Testis (tissue), 2 donors: ENCODE measurements at regions not wholly inside any gene's neighbourhood (a gene's known extent, or its start where the extent isn't known, plus 50 kb on each side); places are given as distances from the start of the nearest gene placed in this dataset.

Source experiments
- CTCF ChIP-seq, 3 experiments: fragments of 450-650 bp in 2 of 3; fragments of 200-600 bp in 1 of 3; sonication (generic) in 1 of 3; IDR thresholded peaks; one replicate each; pipeline ENCODE4 v1.5.1; 2016 to 2019; ENCODE audit warnings: antibody characterized with exemption in 3 of 3, mild to moderate bottlenecking in 2 of 3, moderate library complexity in 1 of 3
- POLR2A ChIP-seq: fragments of 450-650 bp; IDR thresholded peaks from one replicate; pipeline ENCODE4 v1.6.1; 2017; ENCODE audit warnings: antibody characterized with exemption, mild to moderate bottlenecking, moderate library complexity

DNA sequence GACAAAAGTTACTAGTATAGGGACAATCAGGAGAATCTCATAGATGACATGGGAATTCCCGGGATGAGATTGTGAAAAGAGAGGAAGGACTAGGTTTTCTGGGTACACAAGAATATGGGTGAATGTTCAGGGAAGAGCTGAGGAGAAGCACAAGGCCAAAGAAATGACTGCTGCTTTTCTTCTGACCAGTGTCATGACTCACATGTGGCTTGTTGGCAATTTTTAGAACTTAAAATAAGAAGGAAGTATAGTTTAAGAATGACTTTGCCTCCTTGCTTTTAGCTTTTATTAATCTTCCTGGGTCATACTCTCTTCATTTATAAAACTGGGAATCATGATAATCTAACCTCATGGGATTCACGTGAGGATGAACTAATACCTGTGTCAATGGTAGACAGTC is 652.4 kb upstream of the MEF2C start:
- TF ChIP-seq CTCF (IDR thresholded peaks at IDR 0.05): no peak
- no peak for TF ChIP-seq POLR2A
